ENCODE measurements at regions not wholly inside any gene's neighbourhood (a gene's known extent, or its start where the extent isn't known, plus 50 kb on each side); places are given as distances from the start of the nearest gene placed in this dataset.

GRCh38 chr5:6867712-6868111 is 154.5 kb downstream of the TENT4A start:
- no peak for TF ChIP-seq CTCF (IDR thresholded peaks at IDR 0.05)
- TF ChIP-seq POLR2A (IDR thresholded peaks at IDR 0.05), result no peak

Data from prostate gland (tissue), 2 donors.